NCI-H69 (cell line): ENCODE measurements at regions not wholly inside any gene's neighbourhood (a gene's known extent, or its start where the extent isn't known, plus 50 kb on each side); places are given as distances from the start of the nearest gene placed in this dataset.
"Not testable (repeated sequence)": the region's sequence is repeated elsewhere in the genome, so short reads cannot be mapped to it uniquely, and the experiment has no call there.

Experiments
- DNase-seq: peaks from one replicate; lab custom pipeline; 2025; lab: John Stamatoyannopoulos, UW

DNA sequence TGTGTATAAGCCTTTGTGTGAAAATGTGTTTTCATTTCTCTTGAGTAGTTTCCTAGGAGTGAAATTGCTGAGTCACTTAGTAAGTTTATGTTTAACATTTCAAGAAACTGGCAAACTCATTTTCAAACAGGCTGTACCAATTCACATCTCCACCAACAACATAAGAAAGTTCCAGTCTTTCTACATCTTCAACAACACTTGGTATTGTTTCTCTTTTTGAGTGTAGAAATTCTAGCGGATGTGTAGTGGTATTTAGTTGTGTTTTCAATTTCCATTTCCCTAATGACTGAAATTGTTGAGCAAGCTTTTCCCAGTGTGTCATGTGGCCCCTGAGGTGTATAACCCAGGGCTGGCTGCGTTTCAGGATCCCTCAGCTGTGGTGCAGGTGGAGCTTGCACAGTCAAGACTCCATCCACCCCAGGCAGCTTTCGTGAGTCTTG lies 258.5 kb downstream of the PDCD6IP start:
- DNase-seq, result no peak

DNA sequence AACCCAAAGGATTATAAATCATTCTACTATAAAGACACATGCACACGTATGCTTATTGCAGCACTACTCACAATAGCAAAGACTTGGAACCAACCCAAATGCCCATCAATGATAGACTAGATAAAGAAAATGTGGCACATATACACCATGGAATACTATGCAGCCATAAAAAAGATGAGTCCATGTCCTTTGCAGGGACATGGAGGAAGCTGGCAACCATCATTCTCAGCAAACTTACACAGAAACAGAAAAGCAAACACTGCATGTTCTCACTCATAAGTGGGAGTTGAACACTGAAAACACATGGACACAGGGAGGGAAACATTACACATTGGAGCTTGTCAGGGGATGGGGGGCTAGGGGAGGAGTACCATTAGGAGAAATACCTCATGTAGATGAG lies 262.6 kb downstream of the PDCD6IP start:
- not testable (repeated sequence) for DNase-seq

DNA sequence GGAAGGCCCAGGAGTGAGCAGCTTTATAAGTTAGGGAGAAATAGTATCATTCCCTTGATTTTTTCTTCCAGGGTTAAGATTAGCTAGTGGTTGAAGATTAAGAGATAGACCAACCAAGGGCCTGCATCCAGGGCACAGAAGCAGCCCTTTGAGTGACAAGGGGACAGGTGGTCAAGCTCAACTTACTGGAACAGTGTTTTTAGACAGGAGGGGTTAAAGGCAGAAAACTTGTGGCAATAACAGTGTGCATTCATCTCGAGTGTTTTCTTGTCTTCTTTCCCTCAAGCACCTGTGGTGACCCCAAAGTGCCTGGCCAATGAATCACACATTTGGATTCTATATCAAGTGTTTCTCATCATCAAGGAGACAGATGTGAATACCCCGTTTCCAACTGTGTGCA lies 267.5 kb downstream of the PDCD6IP start:
- no peak for DNase-seq

DNA sequence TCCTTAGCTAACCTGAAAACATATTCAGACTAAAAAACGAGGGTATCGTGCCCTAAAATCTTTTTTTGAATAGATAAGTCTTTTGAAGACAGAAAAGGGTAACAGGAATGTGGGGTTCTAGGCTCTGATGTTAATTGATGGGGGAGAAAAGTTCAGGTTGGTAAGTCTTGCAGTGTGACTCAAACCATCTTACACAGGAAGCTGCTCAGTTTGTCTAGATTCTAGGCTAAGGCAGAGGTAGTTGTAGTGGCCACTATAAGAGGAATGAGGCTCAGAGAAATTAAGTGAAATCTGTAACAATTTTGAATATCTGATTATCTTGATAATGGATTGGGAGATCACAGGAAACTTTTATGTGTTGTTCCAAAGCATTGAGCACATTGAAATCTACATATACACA lies 267.9 kb downstream of the PDCD6IP start:
- DNase-seq, result no peak

DNA sequence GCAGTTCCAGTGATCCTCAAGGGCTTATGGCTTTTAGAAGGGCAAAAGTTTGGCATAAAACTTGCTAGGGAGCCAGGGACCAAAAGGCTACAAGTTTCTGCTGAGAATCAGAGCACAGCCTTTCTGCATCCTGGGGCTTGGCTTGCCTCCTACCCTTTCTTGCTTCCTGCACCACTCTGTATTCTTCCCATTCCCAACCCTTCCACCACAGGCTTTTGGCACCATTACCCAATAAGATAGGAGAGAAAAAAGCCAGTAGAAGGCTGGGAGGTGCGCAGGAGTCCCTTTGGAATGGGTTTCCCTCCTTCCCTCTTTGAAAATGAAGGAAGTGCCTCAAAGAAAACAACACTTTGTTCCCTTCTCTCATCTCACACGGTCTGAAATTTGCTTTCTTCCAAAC lies 268.6 kb downstream of the PDCD6IP start:
- DNase-seq, result no peak

DNA sequence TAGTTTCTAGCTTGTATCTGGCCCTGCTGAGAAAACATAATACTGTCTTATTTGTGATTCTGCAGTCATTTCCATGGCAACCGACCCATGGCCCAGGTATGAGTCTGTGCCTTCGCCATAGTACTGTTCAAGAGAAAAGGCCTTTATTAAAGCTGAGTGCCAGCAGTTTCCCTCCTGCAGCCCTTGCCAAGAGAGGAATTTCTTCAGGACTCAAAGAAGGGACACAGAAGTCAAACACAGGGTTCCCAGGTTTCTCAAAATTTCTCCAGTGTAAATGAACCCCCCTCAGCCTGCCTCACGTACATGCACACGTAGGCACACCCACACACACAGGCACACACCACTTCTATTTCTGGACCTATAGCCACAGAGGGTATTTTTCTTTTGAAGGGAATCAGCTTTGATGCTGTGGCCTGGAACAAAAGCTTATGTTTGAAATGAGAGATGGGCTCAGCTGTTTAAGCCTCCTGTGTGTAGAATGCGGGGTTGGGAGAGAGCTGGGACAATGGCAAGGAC lies 269.2 kb downstream of the PDCD6IP start:
- no peak for DNase-seq

DNA sequence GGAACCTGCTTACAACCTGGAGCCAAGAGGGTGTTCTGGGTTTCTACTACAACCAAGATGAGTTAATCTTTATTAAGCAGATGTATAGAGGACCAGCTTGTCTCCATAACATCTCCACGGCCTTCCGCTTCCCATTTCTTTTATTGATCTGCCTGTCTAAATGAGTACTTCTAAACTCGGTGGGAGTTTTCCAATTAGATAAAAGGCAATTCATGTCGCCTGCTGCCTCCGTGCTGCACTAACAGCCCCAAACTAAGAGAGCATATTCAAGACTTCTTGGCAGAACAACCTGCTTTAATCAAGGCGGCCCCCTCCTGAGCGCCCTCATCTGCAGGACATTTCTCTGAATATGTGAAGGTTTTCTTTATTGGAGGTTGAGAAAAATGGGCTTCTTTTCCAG lies 270.1 kb downstream of the PDCD6IP start:
- no peak for DNase-seq

DNA sequence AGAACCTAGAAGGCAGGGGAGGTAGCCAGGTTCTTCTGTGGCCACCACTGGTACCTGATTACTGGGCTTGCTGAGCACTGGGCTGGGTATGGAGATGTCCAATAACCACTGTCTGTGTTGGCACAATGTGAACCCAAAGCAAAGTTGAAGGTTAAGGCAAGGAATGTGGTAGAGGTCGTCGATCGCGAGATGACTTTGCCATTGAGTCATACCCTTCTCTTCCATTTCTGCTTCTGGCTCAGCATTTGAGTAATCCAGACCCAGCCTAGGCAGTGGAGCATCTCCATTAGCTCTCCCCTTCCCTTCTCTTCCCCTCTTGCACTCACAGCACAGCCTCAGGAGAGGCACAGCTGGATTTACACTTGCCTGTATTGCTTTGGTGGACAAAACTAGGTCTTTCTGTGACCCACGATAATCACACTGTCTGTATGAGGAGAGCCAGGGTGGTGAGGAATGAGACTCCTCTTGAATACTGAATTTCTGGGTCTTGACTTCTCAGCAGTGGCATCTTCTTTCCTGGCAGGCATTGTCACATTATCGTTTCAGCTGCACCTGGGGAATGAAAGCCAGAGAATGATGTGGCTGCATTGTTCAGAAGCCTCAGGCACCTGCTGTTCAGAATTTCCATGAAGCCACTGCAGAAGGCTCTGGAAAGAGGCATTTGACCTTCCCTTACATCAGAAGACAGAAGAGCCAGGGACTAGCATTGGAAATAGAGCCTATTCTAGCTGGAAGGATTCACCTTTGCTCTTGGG lies 272.6 kb downstream of the PDCD6IP start:
- DNase-seq, result no peak

DNA sequence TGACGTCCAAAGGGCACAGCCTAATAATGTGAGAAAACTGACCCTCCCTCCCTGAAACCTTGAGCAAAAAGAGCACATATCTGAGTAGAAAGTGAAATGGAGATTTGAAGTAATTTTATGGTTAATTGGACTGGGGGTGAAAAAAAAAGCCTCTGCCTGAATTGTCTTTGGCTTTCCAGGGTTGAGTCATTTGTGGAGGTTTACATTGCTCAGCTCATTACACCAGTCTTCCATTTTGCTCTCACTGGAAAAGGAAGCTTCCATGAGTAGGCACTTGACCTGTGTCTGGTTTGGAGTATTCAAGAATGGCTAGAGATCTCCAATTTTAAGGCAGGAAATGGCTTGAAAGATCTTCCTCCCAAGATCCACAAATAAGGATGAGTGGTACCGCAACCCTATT lies 273.9 kb downstream of the PDCD6IP start:
- DNase-seq, result no peak

DNA sequence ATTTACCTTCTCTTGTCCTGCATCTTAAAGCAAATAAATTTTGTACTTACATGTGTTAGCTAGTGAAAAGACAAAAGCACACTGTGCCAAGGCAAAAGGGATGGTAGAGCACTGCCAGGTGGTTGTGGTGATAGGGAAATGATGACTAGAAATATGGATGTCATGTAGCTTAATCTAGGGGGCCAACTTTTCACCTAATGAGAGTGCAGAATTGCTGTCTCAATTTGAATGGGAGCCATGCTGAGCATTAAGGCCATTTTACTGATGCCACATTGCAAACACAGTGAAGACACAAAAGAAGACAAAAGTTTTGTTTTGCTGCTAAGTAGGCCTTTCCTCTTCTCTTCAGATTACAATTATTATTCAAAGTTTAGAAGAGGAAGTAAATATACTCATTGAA lies 274.7 kb downstream of the PDCD6IP start:
- DNase-seq, result no peak

DNA sequence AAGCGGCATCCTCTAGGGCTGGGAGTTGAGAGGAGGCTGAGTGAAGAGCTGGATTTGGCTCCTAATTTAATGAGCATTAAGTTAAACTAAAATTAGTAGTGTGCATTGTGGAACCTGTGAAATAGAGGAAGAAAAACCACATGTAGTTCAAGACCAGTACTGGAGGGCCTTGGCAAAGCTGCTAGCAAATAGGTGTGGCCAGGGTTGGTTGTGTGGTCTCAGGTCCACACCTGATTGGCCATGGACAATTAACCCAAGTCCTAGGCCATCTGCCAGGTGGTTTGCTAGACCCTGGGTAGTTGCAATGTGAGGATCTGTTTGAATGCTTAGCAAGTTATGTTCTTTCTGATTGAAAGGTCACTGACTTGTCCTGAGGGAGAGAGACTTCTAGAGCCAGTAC lies 275.5 kb downstream of the PDCD6IP start:
- DNase-seq, result no peak

DNA sequence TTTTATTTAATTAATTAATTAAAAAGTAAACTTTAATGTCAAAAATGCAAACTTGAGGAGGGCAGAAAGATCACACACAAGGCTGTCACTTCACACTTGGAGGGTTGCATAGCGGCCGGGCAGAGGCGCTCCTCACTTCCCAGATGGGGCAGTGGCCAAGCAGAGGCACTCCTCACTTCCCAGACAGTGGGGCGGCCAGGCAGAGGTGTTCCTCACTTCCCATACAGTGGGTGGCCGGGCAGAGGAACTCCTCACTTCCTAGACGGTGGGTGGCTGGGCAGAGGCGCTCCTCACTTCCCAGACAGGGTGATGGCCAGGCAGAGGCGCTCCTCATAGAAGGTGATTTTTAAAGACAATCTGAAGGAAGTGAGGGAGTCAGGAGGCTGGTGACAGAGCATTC lies 277.5 kb downstream of the PDCD6IP start:
- DNase-seq, result no peak

DNA sequence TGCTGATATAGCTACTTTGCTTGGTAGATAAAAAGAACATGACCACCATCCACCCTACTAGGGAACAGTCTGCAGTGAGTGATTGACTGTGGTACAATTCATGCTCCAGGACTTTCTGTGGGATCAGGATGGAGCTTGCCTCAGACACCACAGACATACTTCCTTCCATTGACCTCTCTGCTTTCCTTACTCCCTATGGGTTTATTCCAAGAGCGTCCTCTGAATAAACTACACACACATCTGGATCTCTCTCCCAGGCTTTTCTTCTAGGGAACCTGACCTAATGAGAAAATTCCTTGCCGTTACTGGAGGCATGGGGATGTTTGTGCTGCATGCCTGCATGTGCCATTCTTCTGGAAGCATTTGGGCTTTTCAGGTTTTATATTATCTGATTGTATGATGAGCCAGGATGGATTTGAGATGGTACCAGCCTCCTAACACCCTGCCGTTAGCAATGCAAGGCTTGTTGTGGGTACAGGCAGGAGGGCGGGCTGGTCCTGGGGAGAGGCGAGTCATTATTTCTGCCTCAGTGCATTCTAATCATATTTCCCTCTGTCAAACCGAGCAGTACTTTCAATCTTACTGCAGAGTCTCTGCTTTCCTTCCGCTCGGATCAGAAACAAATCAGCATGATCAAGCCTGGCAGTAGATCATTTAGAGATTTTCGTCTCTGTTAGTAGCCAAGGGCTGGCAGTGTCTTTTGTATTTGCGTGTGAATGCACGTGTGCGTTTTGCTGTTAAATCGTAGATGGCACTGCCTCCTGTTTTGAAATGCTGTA lies 279.2 kb downstream of the PDCD6IP start:
- DNase-seq, result peak; percentile 13

DNA sequence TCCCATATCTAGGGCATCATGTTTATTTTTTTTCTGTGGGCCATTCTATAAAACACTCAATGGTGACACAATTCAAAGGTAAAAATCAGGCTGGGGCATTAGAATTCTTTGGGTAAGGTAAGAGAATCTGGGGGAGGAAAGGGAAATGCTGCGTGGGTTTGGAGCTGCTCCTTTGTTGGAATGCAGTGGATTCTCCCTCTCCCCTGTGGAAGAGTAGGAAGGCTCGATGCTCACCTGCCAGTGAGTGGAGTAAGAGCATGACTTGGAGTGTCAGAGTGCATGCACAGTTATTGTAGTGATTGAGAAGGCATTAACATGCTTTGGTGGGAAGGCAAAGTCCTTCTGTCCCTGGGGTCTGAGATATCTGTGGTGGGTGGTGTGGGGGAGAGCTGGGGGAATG lies 280.0 kb downstream of the PDCD6IP start:
- no peak for DNase-seq

DNA sequence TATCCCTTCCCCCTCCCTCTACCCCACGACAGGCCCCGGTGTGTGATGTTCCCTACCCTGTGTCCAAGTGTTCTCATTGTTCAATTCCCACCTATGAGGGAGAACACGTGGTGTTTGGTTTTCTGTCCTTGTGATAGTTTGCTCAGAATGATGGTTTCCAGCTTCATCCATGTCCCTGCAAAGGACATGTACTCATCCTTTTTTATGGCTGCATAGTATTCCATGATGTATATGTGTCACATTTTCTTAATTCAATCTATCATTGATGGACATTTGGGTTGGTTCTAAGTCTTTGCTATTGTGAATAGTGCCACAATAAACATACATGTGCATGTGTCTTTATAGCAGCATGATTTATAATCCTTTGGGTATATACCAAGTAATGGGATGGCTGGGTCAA lies 281.4 kb downstream of the PDCD6IP start:
- not testable (repeated sequence) for DNase-seq

DNA sequence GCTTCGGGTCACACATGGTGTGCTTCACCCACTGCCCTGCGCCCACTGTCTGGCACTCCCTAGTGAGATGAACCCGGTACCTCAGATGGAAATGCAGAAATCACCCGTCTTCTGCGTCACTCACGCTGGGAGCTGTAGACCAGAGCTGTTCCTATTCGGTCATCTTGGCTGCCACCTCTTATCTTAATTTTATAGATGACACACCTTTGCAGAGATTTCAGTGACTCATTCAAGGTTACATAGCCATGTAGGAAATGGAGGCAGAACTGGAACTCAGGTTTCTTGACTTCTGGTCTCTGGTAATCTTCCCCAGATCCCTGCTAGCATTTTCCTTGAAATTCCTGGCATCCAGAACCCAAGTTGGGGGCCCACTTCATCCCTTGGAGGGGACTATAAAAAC lies 291.9 kb downstream of the PDCD6IP start:
- DNase-seq, result peak; percentile 24

DNA sequence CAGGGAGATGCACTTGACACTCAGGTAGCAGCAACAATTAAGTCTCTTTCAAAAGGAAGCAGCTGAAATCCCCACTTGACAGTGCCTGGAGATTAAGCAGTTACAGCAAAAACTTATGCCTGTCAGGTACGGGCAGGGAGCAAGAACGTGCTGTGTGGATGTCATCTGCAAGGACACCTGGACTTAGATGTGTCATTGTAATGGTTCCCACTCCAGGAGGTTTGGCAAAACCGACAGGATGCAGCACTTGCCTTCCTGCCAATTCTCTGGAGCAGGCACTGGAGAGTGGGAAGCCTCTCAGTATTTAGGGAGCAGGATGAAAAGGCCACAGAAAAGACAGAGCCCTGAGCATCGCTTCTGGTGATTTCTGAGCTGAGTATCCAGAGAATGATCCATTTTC lies 292.4 kb downstream of the PDCD6IP start:
- peak; percentile 58 for DNase-seq

DNA sequence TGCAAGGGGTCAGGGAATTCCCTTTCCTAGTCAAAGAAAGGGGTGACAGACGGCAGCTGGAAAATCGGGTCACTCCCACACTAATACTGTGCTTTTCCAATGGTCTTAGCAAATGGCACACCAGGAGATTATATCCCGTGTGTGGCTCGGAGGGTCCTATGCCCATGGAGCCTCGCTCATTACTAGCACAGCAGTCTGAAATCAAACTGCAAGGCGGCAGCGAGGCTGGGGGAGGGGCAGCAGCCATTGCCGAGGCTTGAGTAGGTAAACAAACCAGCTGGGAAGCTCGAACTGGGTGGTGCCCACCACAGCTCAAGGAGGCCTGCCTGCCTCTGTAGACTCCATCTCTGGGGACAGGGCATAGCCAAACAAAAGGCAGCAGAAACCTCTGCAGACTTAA lies 295.9 kb downstream of the PDCD6IP start:
- not testable (repeated sequence) for DNase-seq

DNA sequence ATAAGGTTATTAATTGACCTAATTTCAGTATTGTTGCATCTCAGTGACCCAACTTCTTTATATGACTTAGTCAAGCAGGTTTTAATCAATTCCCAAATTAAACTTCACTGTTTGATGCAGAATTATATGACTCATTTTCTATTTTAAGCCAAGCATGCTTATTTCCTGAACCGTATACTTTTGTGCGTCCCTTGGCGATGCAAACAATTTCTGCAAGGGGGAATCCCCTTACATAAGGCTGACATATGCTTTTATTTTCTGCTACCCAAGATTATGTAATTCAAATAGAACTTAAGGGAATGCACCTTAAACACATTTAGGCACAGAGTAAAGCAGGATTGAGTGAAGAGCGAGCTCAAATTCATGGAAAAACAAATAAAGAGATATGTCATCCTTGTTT lies 303.9 kb downstream of the PDCD6IP start:
- no peak for DNase-seq

DNA sequence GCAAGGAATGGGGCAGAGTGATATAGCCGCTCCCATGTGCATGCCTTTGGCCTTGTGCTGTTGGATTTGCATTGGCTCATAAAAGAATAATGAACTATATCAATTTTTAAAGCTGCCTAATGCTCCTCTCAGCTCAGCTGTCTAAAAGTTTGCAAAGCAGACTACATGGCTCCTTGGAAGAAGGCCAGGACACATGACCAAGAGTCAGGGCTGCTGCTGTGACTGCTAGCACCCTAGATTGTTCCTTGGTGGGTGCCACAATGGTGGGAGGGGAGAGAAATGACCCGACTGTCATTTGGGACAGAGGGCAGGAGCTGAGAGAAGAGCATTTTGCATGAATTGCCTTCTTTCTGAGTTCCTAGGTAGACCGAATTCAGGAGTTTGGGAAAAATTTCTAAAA lies 307.9 kb downstream of the PDCD6IP start:
- DNase-seq, result no peak

DNA sequence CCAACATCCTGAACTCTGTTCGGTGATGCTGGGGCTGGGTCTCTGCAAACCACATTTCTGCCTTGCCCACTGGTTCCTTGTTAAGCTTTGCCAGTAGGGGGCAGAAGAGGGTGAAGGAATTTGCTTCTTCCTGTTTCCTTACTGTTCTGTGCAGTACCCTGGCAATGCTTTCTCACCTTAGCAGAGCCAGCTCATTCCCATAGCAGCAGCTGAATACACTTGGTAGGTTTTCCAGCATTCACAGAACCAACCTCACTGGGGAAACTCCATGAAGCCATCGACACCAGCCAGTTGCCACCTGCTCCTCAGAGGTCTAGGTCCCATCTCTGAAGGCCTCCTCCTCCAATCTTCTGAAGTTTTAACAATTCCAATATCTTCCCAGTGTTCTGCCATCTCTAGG lies 308.4 kb downstream of the PDCD6IP start:
- DNase-seq, result peak; percentile 81

DNA sequence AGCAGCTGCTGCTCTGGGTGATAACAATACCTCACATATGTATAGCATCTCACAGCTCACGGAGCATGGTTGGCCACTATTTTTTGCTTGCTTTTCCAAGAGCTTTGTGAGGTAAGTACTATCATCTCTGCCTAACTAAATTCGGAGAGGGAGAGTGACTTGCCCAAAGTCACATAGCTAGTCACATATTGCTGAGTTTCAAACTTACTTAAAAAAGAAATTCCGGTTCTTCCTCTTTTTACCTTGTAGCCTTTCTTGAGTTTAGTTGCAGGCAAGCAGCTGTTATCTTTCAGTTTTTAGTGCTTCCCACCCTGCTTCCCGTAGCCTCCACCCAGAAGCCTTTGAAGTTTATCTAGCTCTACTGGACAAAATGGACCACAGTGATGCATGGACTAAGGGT lies 309.2 kb downstream of the PDCD6IP start:
- DNase-seq, result no peak

DNA sequence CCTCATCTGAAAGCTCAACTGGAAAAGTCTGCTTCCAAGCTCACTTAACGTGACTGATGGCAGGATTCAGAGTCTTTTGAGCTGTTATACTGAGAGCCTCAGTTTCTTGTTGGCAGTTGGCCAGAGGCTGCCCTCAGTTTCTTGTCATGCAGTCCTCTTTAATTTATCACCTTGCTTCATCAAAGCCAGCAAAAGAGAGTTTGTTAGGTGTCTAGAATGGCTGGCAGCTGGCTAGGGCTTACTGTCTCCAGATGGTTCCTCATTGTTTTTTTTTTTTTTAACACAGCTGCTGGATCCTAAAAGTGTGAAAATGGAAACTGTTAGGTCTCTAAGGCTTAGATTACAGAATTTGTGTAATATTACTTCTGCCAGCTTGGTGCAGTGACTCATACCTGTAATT lies 310.6 kb downstream of the PDCD6IP start:
- DNase-seq, result peak; percentile 74
